ENCODE measurements at regions not wholly inside any gene's neighbourhood (a gene's known extent, or its start where the extent isn't known, plus 50 kb on each side); places are given as distances from the start of the nearest gene placed in this dataset.

GRCh38 chr20:7673841-7674240 lies 266.4 kb downstream of the HAO1 start:
- Histone ChIP-seq H3K27ac (ENCODE audit: extremely low read depth, low read depth, low read length) (no peak overlapping the region), H3K4me3 (ENCODE audit: low read depth, low read length) (no peak overlapping the region), H3K9me3 (ENCODE audit: control insufficient read depth, insufficient read depth, low read depth, low read length) (no peaks in the 10 kb centered on the region), H3K4me1 (ENCODE audit: control insufficient read depth, insufficient read depth, low read length) (no peaks in the 10 kb centered on the region), H3K36me3 (ENCODE audit: control insufficient read depth in 2 of 2, insufficient read depth in 1 of 2, low read length in 2 of 2) (no peaks in the 10 kb centered on the region)
- POLR2A ChIA-PET: no interaction called here
- CTCF ChIA-PET: no interaction called here
- no peak for TF ChIP-seq ZNF416 (tag by site-specific recombination; IDR thresholded peaks at IDR 0.05)
- no peak for TF ChIP-seq ZNF26 (tag by site-specific recombination; IDR thresholded peaks at IDR 0.05)
- TF ChIP-seq BCL11A (tag by site-specific recombination; IDR thresholded peaks at IDR 0.05; ENCODE audit: low read depth): no peak

GRCh38 chr20:7682916-7683315 lies 257.3 kb downstream of the HAO1 start:
- TF ChIP-seq, protein P1, sequence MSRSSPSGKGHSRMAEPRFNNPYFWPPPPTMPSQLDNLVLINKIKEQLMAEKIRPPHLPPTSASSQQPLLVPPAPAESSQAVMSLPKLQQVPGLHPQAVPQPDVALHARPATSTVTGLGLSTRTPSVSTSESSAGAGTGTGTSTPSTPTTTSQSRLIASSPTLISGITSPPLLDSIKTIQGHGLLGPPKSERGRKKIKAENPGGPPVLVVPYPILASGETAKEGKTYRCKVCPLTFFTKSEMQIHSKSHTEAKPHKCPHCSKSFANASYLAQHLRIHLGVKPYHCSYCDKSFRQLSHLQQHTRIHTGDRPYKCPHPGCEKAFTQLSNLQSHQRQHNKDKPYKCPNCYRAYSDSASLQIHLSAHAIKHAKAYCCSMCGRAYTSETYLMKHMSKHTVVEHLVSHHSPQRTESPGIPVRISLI (tag by site-specific recombination; IDR thresholded peaks at IDR 0.05): no peak
- TF ChIP-seq SCRT2 (tag by site-specific recombination; IDR thresholded peaks at IDR 0.05) (no peak), ZNF223 (tag by site-specific recombination; IDR thresholded peaks at IDR 0.05) (no peak)
- Histone ChIP-seq H3K4me3 (ENCODE audit: low read depth, low read length) (no peak overlapping the region), H3K36me3 (ENCODE audit: control insufficient read depth in 2 of 2, insufficient read depth in 1 of 2, low read length in 2 of 2) (no peaks in the 10 kb centered on the region), H3K4me1 (ENCODE audit: control insufficient read depth, insufficient read depth, low read length) (no peaks in the 10 kb centered on the region), H3K9me3 (ENCODE audit: control insufficient read depth, insufficient read depth, low read depth, low read length) (no peaks in the 10 kb centered on the region), H3K27ac (ENCODE audit: extremely low read depth, low read depth, low read length) (no peak overlapping the region)
- POLR2A ChIA-PET: no interaction called here
- CTCF ChIA-PET: no interaction called here

DNA sequence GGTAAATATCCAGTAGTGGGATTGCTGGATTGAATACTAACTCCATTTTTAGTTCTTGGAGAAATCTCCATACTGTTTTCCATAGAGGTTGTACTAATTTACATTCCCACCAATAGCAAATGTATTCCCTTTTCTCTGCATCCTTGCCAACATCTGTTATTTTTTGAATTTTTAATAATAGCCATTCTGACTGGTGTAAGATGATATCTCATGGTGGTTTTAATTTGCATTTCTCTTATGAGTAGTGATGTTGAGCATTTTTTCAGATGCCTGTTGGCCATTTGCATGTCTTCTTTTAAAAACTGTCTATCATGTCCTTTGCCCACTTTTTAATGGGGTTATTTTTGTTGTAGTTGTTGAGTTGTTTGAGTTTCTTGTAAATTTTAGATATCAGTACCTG lies 253.2 kb downstream of the HAO1 start:
- ChIA-PET POLR2A (no interaction called here), CTCF (no interaction called here)
- H3K36me3 ChIP-seq (ENCODE audit: control insufficient read depth in 2 of 2, insufficient read depth in 1 of 2, low read length in 2 of 2): no peaks in the 10 kb centered on the region
- H3K4me3 ChIP-seq (ENCODE audit: low read depth, low read length): no peak overlapping the region
- no peaks in the 10 kb centered on the region; the same call in 1 of the 2 replicates for H3K9me3 ChIP-seq (ENCODE audit: control insufficient read depth, insufficient read depth, low read depth, low read length)
- H3K27ac ChIP-seq (ENCODE audit: extremely low read depth, low read depth, low read length): no peak overlapping the region
- H3K4me1 ChIP-seq (ENCODE audit: control insufficient read depth, insufficient read depth, low read length): no peaks in the 10 kb centered on the region
- TF ChIP-seq ZNF157 (tag by site-specific recombination; IDR thresholded peaks at IDR 0.05) (no peak), ZNF707 (tag by site-specific recombination; IDR thresholded peaks at IDR 0.05) (no peak), ZNF16 (tag by site-specific recombination; IDR thresholded peaks at IDR 0.05; ENCODE audit: low read depth) (no peak), ZNF202 (tag by site-specific recombination; IDR thresholded peaks at IDR 0.05; ENCODE audit: borderline replicate concordance) (no peak), ZNF133 (tag by site-specific recombination; IDR thresholded peaks at IDR 0.05) (no peak), ZNF155 (tag by site-specific recombination; IDR thresholded peaks at IDR 0.05) (no peak), PBX3 (CRISPR knock-in tag; IDR thresholded peaks at IDR 0.05) (no peak), GLI4 (tag by site-specific recombination; IDR thresholded peaks at IDR 0.05) (no peak), SCRT1 (tag by site-specific recombination; IDR thresholded peaks at IDR 0.05; ENCODE audit: borderline replicate concordance) (no peak), ZNF174 (tag by site-specific recombination; IDR thresholded peaks at IDR 0.05) (no peak), ZNF341 (tag by site-specific recombination; IDR thresholded peaks at IDR 0.05; ENCODE audit: low read depth) (no peak)
- TF ChIP-seq, protein P2, sequence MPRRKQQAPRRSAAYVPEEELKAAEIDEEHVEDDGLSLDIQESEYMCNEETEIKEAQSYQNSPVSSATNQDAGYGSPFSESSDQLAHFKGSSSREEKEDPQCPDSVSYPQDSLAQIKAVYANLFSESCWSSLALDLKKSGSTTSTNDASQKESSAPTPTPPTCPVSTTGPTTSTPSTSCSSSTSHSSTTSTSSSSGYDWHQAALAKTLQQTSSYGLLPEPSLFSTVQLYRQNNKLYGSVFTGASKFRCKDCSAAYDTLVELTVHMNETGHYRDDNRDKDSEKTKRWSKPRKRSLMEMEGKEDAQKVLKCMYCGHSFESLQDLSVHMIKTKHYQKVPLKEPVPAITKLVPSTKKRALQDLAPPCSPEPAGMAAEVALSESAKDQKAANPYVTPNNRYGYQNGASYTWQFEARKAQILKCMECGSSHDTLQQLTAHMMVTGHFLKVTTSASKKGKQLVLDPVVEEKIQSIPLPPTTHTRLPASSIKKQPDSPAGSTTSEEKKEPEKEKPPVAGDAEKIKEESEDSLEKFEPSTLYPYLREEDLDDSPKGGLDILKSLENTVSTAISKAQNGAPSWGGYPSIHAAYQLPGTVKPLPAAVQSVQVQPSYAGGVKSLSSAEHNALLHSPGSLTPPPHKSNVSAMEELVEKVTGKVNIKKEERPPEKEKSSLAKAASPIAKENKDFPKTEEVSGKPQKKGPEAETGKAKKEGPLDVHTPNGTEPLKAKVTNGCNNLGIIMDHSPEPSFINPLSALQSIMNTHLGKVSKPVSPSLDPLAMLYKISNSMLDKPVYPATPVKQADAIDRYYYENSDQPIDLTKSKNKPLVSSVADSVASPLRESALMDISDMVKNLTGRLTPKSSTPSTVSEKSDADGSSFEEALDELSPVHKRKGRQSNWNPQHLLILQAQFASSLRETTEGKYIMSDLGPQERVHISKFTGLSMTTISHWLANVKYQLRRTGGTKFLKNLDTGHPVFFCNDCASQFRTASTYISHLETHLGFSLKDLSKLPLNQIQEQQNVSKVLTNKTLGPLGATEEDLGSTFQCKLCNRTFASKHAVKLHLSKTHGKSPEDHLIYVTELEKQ (tag by site-specific recombination; IDR thresholded peaks at IDR 0.05; ENCODE audit: borderline replicate concordance): no peak
- TF ChIP-seq, protein P3, sequence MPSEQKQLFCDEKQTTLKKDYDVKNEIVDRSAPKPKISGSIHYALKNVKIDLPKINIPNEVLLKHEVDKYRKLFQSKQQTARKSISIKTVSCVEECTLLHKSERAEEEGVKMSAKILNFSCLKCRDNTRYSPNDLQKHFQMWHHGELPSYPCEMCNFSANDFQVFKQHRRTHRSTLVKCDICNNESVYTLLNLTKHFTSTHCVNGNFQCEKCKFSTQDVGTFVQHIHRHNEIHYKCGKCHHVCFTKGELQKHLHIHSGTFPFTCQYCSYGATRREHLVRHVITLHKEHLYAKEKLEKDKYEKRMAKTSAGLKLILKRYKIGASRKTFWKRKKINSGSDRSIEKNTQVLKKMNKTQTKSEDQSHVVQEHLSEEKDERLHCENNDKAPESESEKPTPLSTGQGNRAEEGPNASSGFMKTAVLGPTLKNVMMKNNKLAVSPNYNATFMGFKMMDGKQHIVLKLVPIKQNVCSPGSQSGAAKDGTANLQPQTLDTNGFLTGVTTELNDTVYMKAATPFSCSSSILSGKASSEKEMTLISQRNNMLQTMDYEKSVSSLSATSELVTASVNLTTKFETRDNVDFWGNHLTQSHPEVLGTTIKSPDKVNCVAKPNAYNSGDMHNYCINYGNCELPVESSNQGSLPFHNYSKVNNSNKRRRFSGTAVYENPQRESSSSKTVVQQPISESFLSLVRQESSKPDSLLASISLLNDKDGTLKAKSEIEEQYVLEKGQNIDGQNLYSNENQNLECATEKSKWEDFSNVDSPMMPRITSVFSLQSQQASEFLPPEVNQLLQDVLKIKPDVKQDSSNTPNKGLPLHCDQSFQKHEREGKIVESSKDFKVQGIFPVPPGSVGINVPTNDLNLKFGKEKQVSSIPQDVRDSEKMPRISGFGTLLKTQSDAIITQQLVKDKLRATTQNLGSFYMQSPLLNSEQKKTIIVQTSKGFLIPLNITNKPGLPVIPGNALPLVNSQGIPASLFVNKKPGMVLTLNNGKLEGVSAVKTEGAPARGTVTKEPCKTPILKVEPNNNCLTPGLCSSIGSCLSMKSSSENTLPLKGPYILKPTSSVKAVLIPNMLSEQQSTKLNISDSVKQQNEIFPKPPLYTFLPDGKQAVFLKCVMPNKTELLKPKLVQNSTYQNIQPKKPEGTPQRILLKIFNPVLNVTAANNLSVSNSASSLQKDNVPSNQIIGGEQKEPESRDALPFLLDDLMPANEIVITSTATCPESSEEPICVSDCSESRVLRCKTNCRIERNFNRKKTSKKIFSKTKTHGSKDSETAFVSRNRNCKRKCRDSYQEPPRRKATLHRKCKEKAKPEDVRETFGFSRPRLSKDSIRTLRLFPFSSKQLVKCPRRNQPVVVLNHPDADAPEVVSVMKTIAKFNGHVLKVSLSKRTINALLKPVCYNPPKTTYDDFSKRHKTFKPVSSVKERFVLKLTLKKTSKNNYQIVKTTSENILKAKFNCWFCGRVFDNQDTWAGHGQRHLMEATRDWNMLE (tag by site-specific recombination; conservative IDR thresholded peaks at IDR 0.05; ENCODE audit: low read depth): no peak
